Endothelial cell (in vitro differentiated cells): ENCODE measurements at regions not wholly inside any gene's neighbourhood (a gene's known extent, or its start where the extent isn't known, plus 50 kb on each side); places are given as distances from the start of the nearest gene placed in this dataset.

Experiments used
- DNase-seq: peaks from one replicate; pipeline ENCODE4 v3.0.0; 2021; ENCODE audit warnings: low spot score
- H3K27ac Mint-ChIP-seq: one replicate; pipeline ENCODE4 v1.8.0; 2021; ENCODE audit warnings: mixed read lengths, inconsistent platforms; ENCODE audit not compliant: unreplicated experiment
- H3K27me3 Mint-ChIP-seq: one replicate; pipeline ENCODE4 v1.8.0; 2021; ENCODE audit warnings: mild to moderate bottlenecking, moderate library complexity, mixed read lengths, inconsistent platforms; ENCODE audit not compliant: unreplicated experiment
- H3K36me3 Mint-ChIP-seq: one replicate; pipeline ENCODE4 v1.8.0; 2021; ENCODE audit warnings: mild to moderate bottlenecking, low read depth, mixed read lengths, inconsistent platforms; ENCODE audit not compliant: unreplicated experiment
- H3K4me1 Mint-ChIP-seq: one replicate; pipeline ENCODE4 v1.8.0; 2021; ENCODE audit warnings: mild to moderate bottlenecking, mixed read lengths, inconsistent platforms; ENCODE audit not compliant: unreplicated experiment
- H3K4me3 Mint-ChIP-seq: one replicate; pipeline ENCODE4 v1.8.0; 2021; ENCODE audit warnings: mild to moderate bottlenecking, mixed read lengths, inconsistent platforms; ENCODE audit not compliant: unreplicated experiment
- H3K9me3 Mint-ChIP-seq: one replicate; pipeline ENCODE4 v1.8.0; 2021; ENCODE audit warnings: mixed read lengths, inconsistent platforms; ENCODE audit not compliant: unreplicated experiment
- TF ChIP-seq, protein P1 (sequence below): fragments of 200-600 bp; sonication (generic); IDR thresholded peaks from one replicate; pipeline ENCODE4 v1.5.0; 2021; ENCODE audit warnings: antibody characterized with exemption; ENCODE audit not compliant: unreplicated experiment

GRCh38 chr12:90233168-90234100 lies 524.8 kb upstream of the ATP2B1 start:
- Mint-ChIP-seq H3K27me3 (peaks cover 2% of the 10 kb centered on the region), H3K9me3 (no peaks in the 10 kb centered on the region), H3K4me3 (no peak overlapping the region), H3K36me3 (no peaks in the 10 kb centered on the region), H3K27ac (no peak overlapping the region), H3K4me1 (peaks cover 7% of the 10 kb centered on the region)
- TF ChIP-seq, protein P1, sequence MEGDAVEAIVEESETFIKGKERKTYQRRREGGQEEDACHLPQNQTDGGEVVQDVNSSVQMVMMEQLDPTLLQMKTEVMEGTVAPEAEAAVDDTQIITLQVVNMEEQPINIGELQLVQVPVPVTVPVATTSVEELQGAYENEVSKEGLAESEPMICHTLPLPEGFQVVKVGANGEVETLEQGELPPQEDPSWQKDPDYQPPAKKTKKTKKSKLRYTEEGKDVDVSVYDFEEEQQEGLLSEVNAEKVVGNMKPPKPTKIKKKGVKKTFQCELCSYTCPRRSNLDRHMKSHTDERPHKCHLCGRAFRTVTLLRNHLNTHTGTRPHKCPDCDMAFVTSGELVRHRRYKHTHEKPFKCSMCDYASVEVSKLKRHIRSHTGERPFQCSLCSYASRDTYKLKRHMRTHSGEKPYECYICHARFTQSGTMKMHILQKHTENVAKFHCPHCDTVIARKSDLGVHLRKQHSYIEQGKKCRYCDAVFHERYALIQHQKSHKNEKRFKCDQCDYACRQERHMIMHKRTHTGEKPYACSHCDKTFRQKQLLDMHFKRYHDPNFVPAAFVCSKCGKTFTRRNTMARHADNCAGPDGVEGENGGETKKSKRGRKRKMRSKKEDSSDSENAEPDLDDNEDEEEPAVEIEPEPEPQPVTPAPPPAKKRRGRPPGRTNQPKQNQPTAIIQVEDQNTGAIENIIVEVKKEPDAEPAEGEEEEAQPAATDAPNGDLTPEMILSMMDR: no peak
- no peak for DNase-seq

GRCh38 chr12:90229407-90230170 lies 521.0 kb upstream of the ATP2B1 start:
- Mint-ChIP-seq H3K36me3 (no peaks in the 10 kb centered on the region), H3K27ac (no peak overlapping the region), H3K4me3 (no peak overlapping the region), H3K4me1 (peaks cover 7% of the 10 kb centered on the region), H3K9me3 (no peaks in the 10 kb centered on the region), H3K27me3 (no peaks in the 10 kb centered on the region)
- DNase-seq: no peak
- TF ChIP-seq, protein P1: no peak

- DNase-seq: no peak
- no peaks in the 10 kb centered on the region for H3K36me3 Mint-ChIP-seq
- H3K9me3 Mint-ChIP-seq: no peaks in the 10 kb centered on the region
- H3K27me3 Mint-ChIP-seq: no peaks in the 10 kb centered on the region
- H3K4me3 Mint-ChIP-seq: no peak overlapping the region
- peaks cover 7% of the 10 kb centered on the region for H3K4me1 Mint-ChIP-seq
- no peak overlapping the region for H3K27ac Mint-ChIP-seq
- TF ChIP-seq, protein P1: no peak
Observed at GRCh38 chr12:90226211-90226610, 517.6 kb upstream of the ATP2B1 start.

GRCh38 chr12:90216815-90217214 lies 508.2 kb upstream of the ATP2B1 start:
- no peak overlapping the region for H3K27ac Mint-ChIP-seq

More at GRCh38 chr12:90216815-90217214, 508.2 kb upstream of the ATP2B1 start:
- no peaks in the 10 kb centered on the region for H3K9me3 Mint-ChIP-seq
- no peaks in the 10 kb centered on the region for H3K27me3 Mint-ChIP-seq
- no peaks in the 10 kb centered on the region for H3K36me3 Mint-ChIP-seq
- H3K4me3 Mint-ChIP-seq: no peak overlapping the region
- H3K4me1 Mint-ChIP-seq: no peaks in the 10 kb centered on the region
- TF ChIP-seq, protein P1: no peak
- DNase-seq: no peak
